ENCODE measurements at regions not wholly inside any gene's neighbourhood (a gene's known extent, or its start where the extent isn't known, plus 50 kb on each side); places are given as distances from the start of the nearest gene placed in this dataset.

- TF ChIP-seq POLR2A (IDR thresholded peaks at IDR 0.05; ENCODE audit: low read length): no peak
- TF ChIP-seq GATA1 (IDR thresholded peaks at IDR 0.05; ENCODE audit: low read depth, low read length): no peak
Observed at GRCh38 chr9:129237164-129237611, 59.1 kb upstream of the IER5L start.

Measured in erythroblast (primary cell).